Uterus (tissue), 2 donors: ENCODE measurements at regions not wholly inside any gene's neighbourhood (a gene's known extent, or its start where the extent isn't known, plus 50 kb on each side); places are given as distances from the start of the nearest gene placed in this dataset.

Source experiments
- CTCF ChIP-seq, 4 experiments: fragments of 200-600 bp in 2 of 4; fragments of 450-650 bp in 2 of 4; sonication (generic) in 2 of 4; IDR thresholded peaks; one replicate each; pipeline ENCODE4 v1.5.1; 2016 to 2019; ENCODE audit warnings: antibody characterized with exemption in 4 of 4, mild to moderate bottlenecking in 2 of 4, moderate library complexity in 1 of 4
- POLR2A ChIP-seq, 2 donors: fragments of 450-650 bp; IDR thresholded peaks; one replicate each; pipeline ENCODE4 v1.6.1; 2016; ENCODE audit warnings: antibody characterized with exemption in 2 of 2, mild to moderate bottlenecking in 1 of 2, moderate library complexity in 1 of 2

- TF ChIP-seq CTCF (IDR thresholded peaks at IDR 0.05): no peak
- no peak for TF ChIP-seq POLR2A (IDR thresholded peaks at IDR 0.05)
Observed at GRCh38 chr10:8811201-8811600, 756.7 kb downstream of the GATA3 start.
